SK-N-SH (cell line): ENCODE measurements at regions not wholly inside any gene's neighbourhood (a gene's known extent, or its start where the extent isn't known, plus 50 kb on each side); places are given as distances from the start of the nearest gene placed in this dataset.

Experiments used
- GABPA ChIP-seq: IDR thresholded peaks from 2 replicates; pipeline ENCODE4 v1.4.0; 2012; ENCODE audit warnings: low read depth, mild to moderate bottlenecking
- MXI1 ChIP-seq: IDR thresholded peaks from 2 replicates; pipeline ENCODE4 v1.6.1; 2012; ENCODE audit warnings: mild to moderate bottlenecking, low read depth, low read length, improper control_type of control experiment

GRCh38 chr19:24004166-24004565, 82.8 kb upstream of the ZNF254 start:
- no peak for TF ChIP-seq MXI1
- no peak for TF ChIP-seq GABPA
